ENCODE measurements at regions not wholly inside any gene's neighbourhood (a gene's known extent, or its start where the extent isn't known, plus 50 kb on each side); places are given as distances from the start of the nearest gene placed in this dataset.

DNA sequence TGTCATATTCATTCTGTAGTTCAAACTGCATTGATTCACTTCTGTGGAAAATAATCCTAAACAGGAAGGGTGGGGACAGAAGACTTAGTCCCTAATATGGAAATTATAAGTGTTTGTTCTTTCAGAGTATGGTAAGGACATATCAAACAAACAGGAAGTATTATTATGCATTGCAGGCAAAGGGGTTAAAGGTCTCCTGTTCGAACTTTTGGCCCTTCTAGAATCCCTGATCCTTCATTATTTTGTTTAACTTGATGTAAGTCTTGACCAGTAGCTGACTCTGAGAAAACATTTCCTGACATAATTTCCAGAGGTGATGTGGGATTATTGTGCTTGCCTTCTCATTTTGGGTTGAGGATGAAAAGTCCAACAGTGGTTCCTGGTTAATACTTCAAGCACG, 215.4 kb upstream of the ADGRL2 start:
- ATAC-seq (no peak), DNase-seq (ENCODE audit: low spot score in 2 of 2) (no peak)
- Mint-ChIP-seq H3K36me3 (no peaks in the 10 kb centered on the region), H3K9me3 (peaks cover 20% of the 10 kb centered on the region), H3K4me1 (no peaks in the 10 kb centered on the region), H3K27ac (no peak overlapping the region), H3K4me3 (no peak overlapping the region)

DNA sequence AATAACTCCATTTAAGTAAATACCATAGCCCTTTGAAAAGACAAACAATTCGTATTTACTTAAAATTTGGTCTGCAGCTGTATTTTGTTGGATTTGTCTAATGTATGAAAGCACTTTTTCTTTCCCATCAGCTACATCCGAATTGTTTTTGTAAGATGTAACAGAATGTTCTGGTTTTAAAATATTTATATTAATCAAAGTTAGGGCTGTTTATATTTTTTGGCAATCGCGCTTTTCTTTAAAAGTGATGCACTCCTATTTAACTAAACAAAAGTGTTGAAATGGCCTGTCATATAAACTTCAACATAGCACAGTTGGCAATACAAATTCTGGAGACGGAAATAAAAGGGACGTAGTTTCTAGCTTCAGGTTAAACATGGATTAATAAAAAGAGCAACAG, 216.3 kb upstream of the ADGRL2 start:
- Mint-ChIP-seq H3K4me1 (no peaks in the 10 kb centered on the region), H3K27ac (no peak overlapping the region), H3K36me3 (no peaks in the 10 kb centered on the region), H3K4me3 (no peak overlapping the region), H3K9me3 (peaks cover 14% of the 10 kb centered on the region)
- ATAC-seq (no peak), DNase-seq (ENCODE audit: low spot score in 2 of 2) (no peak)

DNA sequence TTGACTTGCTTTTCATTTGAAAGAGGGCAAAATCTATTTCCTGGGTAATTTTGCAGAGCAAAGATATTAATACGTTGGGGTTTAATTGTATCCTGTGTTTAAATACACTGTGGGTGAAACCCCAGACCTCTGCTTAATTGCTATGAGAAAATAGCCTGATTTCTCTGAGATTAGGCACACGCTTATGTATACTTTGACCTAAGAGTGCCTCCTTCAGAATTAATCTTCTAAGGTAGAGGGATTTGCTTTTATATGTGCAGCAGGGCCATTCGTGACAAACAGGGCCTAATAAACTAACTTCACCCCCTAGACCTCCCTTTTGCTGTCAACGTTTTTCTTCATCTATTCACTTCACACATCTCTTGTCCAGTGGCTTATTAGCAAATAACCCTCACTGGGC, 216.9 kb upstream of the ADGRL2 start:
- Mint-ChIP-seq H3K27ac (no peak overlapping the region), H3K4me3 (no peak overlapping the region), H3K4me1 (no peaks in the 10 kb centered on the region), H3K9me3 (peaks cover 13% of the 10 kb centered on the region), H3K36me3 (no peaks in the 10 kb centered on the region)
- no peak for ATAC-seq
- no peak for DNase-seq (ENCODE audit: low spot score in 2 of 2)

DNA sequence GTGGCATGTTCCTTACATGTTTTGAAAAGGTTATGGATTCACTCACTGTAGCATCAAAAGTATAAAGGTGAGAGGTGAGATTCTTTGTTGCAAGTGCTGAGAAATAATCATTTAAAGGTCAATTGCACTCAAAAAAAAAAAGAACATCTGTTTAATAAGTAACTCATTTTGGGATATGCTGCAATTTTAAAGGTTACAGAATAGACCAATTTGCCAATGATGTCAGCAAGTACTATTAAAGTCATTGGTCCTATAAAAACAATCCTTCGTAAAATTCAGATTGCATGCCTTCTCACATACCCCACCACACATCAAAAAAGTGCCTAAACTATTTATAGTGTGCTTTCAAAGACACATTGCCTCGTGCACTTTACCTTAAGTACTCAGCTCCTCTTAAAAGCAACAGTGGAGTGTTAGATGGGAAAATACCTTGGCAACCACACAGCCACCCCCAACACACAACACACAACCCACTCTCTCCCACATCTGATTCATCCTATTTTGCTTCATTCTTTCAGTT, 218.2 kb upstream of the ADGRL2 start:
- Mint-ChIP-seq H3K9me3 (peaks cover 12% of the 10 kb centered on the region), H3K4me1 (no peaks in the 10 kb centered on the region), H3K27ac (no peak overlapping the region), H3K4me3 (no peak overlapping the region), H3K36me3 (no peaks in the 10 kb centered on the region)
- ATAC-seq (no peak), DNase-seq (ENCODE audit: low spot score in 2 of 2) (no peak)

DNA sequence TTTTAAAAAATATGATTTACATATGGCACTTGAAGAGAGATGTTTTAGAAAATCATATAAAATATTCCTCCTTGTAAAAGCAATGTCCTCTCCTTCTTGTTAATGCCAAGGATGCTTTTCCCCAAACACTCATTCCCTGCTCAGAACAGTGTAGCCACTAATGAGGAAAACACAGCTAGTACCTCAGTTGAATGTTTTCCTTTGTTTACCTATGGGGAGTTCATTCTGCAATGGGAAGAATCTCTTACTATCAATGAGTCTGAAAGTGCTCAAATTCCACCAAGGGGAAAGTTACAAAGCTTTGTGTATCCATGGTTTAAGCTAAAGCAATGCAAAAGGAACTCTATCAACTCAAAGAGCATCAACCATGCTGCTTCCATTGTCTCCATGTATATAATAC, 221.9 kb upstream of the ADGRL2 start:
- H3K9me3 Mint-ChIP-seq = peaks cover 13% of the 10 kb centered on the region
- no peak for ATAC-seq

DNA sequence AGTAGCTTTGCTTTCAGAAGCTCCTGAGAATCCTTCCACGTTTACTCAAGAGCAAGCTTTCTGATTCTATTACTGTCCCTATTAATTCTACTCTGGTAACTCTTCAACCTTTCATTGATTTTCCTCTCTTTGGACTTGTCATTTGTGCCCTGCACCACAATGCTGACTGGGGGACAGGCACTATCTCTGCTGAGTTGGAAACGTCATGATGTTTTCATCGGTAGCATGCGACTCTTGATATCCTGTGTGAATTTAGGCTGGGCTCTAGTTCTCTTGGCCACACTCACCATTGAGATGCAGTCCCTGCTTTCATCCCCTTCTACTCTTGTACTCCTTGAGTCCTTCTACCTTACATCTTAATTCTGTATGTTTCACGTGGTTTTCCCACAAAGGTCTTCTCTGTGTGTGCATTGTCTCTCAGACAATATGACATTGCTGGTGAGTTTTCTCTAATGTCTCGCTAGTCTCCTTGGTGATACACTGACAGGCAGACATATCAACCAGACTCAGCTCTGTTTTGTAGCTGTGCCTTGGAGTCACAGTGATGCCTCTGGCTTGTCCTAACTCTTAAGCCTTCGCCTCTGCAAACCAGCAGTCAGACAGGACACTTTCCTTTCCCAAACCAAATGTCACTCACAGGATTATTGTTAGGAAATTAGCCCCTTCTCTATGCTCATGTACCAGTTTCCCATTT, 223.6 kb upstream of the ADGRL2 start:
- Mint-ChIP-seq H3K4me3 (no peak overlapping the region), H3K27ac (no peak overlapping the region), H3K9me3 (peaks cover 15% of the 10 kb centered on the region), H3K36me3 (no peaks in the 10 kb centered on the region), H3K4me1 (no peaks in the 10 kb centered on the region)
- no peak for ATAC-seq
- DNase-seq (ENCODE audit: low spot score in 2 of 2) = no peak

More for the DNA sequence above, 221.9 kb upstream of the ADGRL2 start:
- H3K27ac Mint-ChIP-seq = no peak overlapping the region
- no peak overlapping the region for H3K4me3 Mint-ChIP-seq
- H3K36me3 Mint-ChIP-seq = no peaks in the 10 kb centered on the region
- H3K4me1 Mint-ChIP-seq = no peaks in the 10 kb centered on the region
- no peak for DNase-seq (ENCODE audit: low spot score in 2 of 2)

DNA sequence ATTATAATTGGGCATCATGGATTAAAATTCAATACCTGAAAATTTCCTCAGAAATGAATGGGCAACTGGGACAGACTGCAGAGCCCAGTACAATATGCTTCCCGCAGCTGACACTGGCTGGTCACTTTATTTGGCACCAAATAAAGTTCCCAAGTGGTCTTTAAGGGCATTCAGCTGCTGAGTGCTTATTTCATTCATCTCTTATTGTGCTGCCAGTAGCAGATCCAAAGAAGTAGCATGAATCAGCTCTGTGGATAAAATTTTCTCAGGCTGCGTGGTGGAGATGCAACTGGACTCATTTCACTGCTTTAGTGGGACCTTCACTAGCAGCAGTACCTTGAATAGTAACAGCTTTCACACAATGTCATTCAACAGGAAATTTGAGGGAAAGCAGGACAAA, 226.3 kb upstream of the ADGRL2 start:
- peaks cover 15% of the 10 kb centered on the region for H3K9me3 Mint-ChIP-seq
- H3K4me1 Mint-ChIP-seq = no peaks in the 10 kb centered on the region
- no peak for DNase-seq (ENCODE audit: low spot score in 2 of 2)
- no peak for ATAC-seq
- no peak overlapping the region for H3K27ac Mint-ChIP-seq
- H3K36me3 Mint-ChIP-seq = no peaks in the 10 kb centered on the region
- no peak overlapping the region for H3K4me3 Mint-ChIP-seq

DNA sequence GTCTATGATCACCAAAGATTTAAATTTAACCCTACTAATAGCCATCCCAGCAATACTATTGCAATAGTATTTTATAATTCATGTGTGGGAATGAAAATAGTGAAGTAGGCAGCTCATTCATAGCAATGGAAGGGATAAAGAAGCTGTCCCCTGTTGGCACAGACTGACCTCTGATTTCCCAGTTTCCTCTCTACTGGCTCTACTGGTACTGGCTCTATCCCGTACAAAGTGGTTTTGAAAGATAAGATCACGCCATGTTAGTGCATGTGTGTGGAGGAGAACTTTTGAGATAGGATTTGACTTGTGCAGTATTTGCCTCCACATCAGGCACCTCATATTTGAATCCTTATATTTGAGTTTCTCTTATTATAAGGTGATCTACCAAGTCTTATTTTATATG, 227.3 kb upstream of the ADGRL2 start:
- DNase-seq (ENCODE audit: low spot score in 2 of 2) = no peak
- Mint-ChIP-seq H3K4me3 (no peak overlapping the region), H3K27ac (no peak overlapping the region)

DNA sequence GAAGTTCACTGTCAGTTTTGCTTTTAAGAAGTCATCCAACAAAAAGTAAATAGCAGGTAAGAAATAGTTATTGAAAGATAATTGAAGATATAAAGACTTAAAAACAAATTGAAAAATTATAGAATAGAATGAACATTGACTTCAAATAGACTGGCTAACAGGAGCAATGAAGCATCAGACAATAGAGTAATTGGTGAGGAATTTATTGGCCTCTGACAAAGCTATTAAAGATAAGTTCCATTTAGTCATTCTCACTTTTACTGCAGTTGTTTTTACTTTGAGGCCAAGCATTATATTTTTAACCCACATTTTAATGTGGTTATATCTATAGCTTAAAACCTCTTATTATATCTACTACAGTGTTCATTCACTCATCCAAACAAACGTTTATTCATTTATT, 228.8 kb upstream of the ADGRL2 start:
- Mint-ChIP-seq H3K4me1 (no peaks in the 10 kb centered on the region), H3K36me3 (no peaks in the 10 kb centered on the region), H3K27ac (no peak overlapping the region), H3K4me3 (no peak overlapping the region), H3K9me3 (peaks cover 8% of the 10 kb centered on the region)
- ATAC-seq (no peak), DNase-seq (ENCODE audit: low spot score in 2 of 2) (no peak)

More for the DNA sequence above, 227.3 kb upstream of the ADGRL2 start:
- no peaks in the 10 kb centered on the region for H3K4me1 Mint-ChIP-seq
- H3K9me3 Mint-ChIP-seq = peaks cover 15% of the 10 kb centered on the region
- no peaks in the 10 kb centered on the region for H3K36me3 Mint-ChIP-seq
- no peak for ATAC-seq

DNA sequence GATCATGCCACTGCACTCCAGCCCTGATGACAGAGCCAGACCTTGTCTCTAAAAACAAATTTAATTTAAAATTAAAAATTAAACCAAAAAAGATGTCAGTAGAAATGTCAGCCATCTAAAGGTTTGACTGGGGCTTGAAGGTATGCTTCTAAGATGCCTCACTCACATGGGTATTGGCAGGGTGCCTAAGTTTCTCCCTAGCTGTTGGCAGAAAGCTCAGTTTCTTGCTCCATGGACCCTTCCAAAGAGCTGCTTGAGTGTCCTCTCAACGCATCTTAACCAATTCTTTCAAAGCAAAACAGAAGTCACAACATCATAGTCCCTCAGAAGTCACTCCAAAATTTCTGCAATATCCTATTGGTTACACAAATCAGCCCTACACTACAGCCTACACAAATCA, 231.0 kb upstream of the ADGRL2 start:
- DNase-seq (ENCODE audit: low spot score in 2 of 2) (no peak), ATAC-seq (no peak)
- Mint-ChIP-seq H3K36me3 (no peaks in the 10 kb centered on the region), H3K4me3 (no peak overlapping the region), H3K4me1 (no peaks in the 10 kb centered on the region), H3K9me3 (peaks cover 7% of the 10 kb centered on the region), H3K27ac (no peak overlapping the region)

DNA sequence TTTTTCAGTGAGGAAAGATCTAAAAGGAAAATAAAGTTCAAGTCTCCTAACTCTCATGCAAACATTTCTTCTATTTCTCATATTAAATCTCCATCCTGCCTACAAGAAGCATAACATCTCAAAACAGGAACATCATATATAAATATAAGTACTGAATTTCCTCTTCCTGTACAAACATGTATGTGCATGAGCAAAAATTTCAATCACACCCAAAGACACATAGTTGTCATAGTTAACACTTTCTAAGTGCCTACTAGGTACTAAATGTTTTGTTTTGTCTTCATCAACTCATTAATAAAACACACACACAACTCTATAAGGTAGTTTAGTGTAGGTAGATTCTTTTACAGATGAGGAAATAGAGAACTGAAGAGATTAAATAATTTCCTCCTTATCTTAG, 237.1 kb upstream of the ADGRL2 start:
- no peak for ATAC-seq
- peaks cover 22% of the 10 kb centered on the region for H3K9me3 Mint-ChIP-seq
- H3K36me3 Mint-ChIP-seq = no peaks in the 10 kb centered on the region

DNA sequence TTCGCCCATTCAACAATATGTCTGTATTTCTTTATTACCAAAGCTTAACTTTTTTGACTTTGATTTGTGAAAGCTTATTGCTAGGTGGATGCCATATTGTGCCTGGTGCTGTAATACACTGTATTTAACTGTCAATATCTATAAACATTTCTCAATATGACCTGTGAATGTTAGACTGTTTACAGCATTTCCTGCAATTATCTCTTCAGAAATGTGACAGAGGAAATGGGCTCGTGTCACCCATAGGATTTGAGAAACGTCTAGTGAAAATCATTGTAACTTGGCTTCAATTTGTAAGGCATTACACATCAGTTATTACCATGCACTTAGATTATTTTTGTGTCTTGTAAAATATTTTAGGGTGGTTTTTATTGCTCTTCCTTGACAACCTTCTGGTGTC, 237.8 kb upstream of the ADGRL2 start:
- H3K4me3 Mint-ChIP-seq = no peak overlapping the region
- no peak for ATAC-seq
- H3K27ac Mint-ChIP-seq = no peak overlapping the region
- DNase-seq (ENCODE audit: low spot score in 2 of 2) = no peak
- no peaks in the 10 kb centered on the region for H3K4me1 Mint-ChIP-seq
- no peaks in the 10 kb centered on the region for H3K36me3 Mint-ChIP-seq
- peaks cover 25% of the 10 kb centered on the region for H3K9me3 Mint-ChIP-seq

More for the DNA sequence above, 237.1 kb upstream of the ADGRL2 start:
- Mint-ChIP-seq H3K27ac (no peak overlapping the region), H3K4me3 (no peak overlapping the region), H3K4me1 (no peaks in the 10 kb centered on the region)
- no peak for DNase-seq (ENCODE audit: low spot score in 2 of 2)

DNA sequence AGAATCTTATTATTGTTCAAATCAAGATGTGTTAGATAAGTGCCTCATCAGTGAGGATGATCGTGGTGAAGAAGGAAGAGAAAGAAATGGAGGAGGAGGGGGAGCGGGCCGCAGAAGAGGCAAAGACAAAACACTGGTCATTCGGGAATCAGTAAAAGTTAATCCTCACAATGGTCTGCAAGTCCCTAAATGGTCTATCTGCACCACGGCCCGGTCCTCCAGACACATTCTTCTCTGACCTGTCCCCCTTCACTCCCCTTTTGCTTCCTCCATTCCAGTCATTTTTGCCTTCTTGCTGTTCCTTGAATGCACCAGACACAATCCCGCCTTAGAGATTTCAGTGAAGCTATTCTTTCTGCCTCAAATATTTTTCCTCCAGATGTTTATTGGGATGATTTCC, 240.1 kb upstream of the ADGRL2 start:
- Mint-ChIP-seq H3K36me3 (no peaks in the 10 kb centered on the region), H3K27ac (no peak overlapping the region), H3K4me1 (no peaks in the 10 kb centered on the region), H3K9me3 (peaks cover 28% of the 10 kb centered on the region), H3K4me3 (no peak overlapping the region)
- no peak for ATAC-seq
- DNase-seq (ENCODE audit: low spot score in 2 of 2) = no peak

DNA sequence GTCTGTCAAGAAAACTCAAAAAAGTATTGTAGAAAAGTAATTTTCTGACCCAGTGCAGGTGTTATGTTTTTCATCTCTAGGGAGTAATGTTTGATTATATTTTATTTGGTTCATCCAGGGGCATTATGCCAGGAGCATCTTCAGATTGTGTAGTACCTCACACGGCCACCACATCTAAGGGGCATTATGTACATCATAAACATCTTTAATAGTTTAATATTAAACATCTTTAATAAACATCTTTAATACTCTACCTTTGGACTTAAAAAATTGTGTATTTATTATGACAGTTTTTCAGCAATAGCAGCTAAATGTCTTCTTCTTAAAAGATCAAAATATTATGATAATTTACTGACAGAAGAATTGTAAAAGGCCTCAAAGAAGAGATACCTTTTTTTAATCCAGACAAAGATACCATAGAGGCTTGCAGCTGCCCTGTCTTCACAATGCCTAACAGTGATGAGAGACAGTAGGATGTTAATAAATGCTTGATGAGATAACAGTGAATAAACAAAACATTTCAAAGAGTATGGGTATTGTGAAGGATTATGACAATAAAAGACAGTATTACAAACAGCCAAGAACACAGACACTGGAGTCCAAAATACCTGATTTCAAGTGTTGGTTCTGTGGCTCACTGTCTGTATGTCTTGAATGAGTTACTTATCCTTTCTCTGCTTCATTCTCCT, 240.9 kb upstream of the ADGRL2 start:
- Mint-ChIP-seq H3K27ac (no peak overlapping the region), H3K36me3 (no peaks in the 10 kb centered on the region), H3K4me1 (no peaks in the 10 kb centered on the region), H3K9me3 (peaks cover 27% of the 10 kb centered on the region), H3K4me3 (no peak overlapping the region)
- ATAC-seq (no peak), DNase-seq (ENCODE audit: low spot score in 2 of 2) (no peak)

DNA sequence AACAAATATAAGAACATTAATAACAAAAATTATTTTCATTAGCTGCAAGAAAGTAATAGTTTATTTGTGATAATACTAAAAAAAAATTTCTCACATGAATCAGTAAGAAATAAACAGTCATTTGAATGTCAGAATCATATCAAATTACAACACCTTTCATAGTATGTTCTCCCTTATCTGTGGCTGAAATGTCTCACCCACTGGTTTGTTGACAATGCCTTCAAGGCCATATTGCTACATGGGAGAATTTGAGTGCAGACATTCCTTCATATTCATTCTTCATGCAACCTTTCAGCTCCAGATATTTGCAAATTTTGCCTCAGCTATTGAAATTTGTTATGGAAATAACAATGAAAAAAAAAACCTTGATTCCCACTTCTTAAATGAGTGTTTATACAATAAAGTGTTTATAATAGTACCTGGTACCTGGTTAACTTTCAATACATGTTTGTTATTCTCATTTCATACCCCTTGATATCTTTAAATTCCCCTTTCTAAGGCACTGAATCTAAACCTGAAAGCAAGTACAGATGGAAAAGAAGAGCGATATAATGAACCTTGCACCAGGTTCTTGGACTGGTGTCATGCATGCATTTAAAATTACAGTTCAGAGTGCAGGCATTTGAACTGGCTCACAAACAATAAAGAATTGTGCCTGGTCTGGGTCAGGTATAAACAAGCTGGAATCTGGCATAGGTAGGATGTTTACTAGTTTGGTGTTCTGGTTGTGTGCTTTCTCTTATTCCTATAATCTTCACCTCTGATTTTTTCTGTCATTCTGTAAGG, 242.2 kb upstream of the ADGRL2 start:
- DNase-seq (ENCODE audit: low spot score in 2 of 2) = no peak

More for the DNA sequence above, 242.2 kb upstream of the ADGRL2 start:
- H3K4me3 Mint-ChIP-seq = no peak overlapping the region
- ATAC-seq = no peak
- no peak overlapping the region for H3K27ac Mint-ChIP-seq
- no peaks in the 10 kb centered on the region for H3K36me3 Mint-ChIP-seq
- peaks cover 23% of the 10 kb centered on the region for H3K9me3 Mint-ChIP-seq
- no peaks in the 10 kb centered on the region for H3K4me1 Mint-ChIP-seq

All from stimulated activated effector memory CD8-positive, alpha-beta T cell treated with anti-CD3 and anti-CD28 coated beads, Interleukin-12 subunit alpha, Interleukin-12 subunit beta, amount 100 ng/mL, for 72 hours (primary cell).